ENCODE measurements at regions not wholly inside any gene's neighbourhood (a gene's known extent, or its start where the extent isn't known, plus 50 kb on each side); places are given as distances from the start of the nearest gene placed in this dataset.

- TF ChIP-seq ZNF274 (IDR thresholded peaks at IDR 0.05; ENCODE audit: low read depth, low read length) = no peak
- no peak overlapping the region for H3K4me3 ChIP-seq (ENCODE audit: low read length)
Observed at GRCh38 chr2:62447411-62447810, 58.6 kb downstream of the TMEM17 start.

GRCh38 chr2:62446491-62446890 lies 59.5 kb downstream of the TMEM17 start:
- no peak for TF ChIP-seq ZNF274 (IDR thresholded peaks at IDR 0.05; ENCODE audit: low read depth, low read length)

DNA sequence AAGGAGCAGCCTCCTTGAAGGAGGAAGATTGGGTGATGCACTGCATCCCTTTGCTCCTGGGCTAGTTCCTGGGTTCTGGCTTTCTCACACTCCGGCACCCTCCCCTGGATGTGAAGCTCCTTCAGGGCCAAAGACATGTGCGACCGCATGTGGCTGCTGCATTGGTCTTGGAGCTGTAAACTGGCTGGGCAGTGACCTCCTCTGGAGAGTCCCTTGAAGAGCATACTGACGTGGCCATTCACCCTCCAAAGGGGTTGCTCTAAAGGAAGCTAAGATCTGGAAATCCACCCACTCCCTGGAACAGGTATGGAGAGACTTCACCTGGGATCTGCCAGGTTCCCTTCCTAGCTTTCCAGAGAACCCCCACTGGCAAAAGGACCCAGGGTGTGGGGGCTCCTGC lies 62.1 kb downstream of the TMEM17 start:
- TF ChIP-seq ZNF274 (IDR thresholded peaks at IDR 0.05; ENCODE audit: low read depth, low read length) = no peak
- no peak overlapping the region for H3K4me3 ChIP-seq (ENCODE audit: low read length)

More at GRCh38 chr2:62446491-62446890, 59.5 kb downstream of the TMEM17 start:
- no peak overlapping the region for H3K4me3 ChIP-seq (ENCODE audit: low read length)

DNA sequence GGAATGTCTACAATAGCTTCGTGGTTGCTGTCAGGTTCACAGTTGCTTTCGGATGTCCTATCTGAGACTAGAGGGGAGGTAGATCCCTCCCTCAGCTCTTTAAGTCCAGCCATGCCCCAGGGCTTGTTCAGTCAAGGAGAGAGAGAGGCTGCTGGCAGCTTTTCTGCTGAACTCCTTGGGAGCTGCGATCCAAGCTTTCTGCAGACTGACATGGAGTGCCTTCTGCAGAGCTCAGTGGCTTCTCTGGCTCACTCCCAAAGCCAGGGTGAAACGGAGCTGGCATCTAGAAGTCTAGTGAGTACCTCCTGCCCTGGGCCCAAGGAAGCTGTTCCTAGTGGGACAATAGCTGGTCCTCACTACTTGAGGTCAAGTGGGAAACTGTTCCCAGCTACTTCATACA lies 62.5 kb downstream of the TMEM17 start:
- H3K4me3 ChIP-seq (ENCODE audit: low read length) = no peak overlapping the region
- TF ChIP-seq ZNF274 (IDR thresholded peaks at IDR 0.05; ENCODE audit: low read depth, low read length) = no peak

- H3K4me3 ChIP-seq (ENCODE audit: low read length) = no peak overlapping the region
- no peak for TF ChIP-seq ZNF274 (IDR thresholded peaks at IDR 0.05; ENCODE audit: low read depth, low read length)
Observed at GRCh38 chr2:62441824-62442223, 64.2 kb downstream of the TMEM17 start.

DNA sequence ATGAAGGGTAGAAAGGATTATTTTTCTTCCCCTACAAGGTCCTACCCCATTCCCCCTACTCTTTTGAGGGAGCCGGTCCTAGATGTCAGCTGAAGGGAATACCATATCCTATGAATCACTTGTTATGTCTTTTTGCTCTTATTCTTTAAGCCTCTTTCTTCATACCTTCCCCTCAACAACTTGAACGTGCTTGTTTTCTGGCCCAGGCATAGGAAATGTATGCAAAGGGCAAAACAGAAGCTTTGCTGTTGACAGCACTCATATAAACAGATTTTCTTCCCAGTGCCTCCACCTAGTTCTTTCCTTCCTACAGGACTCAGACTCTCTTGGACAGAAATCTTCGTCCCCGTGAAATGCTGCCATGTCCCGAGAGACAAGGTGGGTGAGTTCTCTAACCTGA lies 64.6 kb downstream of the TMEM17 start:
- H3K4me3 ChIP-seq (ENCODE audit: low read length) = no peak overlapping the region
- no peak for TF ChIP-seq ZNF274 (IDR thresholded peaks at IDR 0.05; ENCODE audit: low read depth, low read length)

DNA sequence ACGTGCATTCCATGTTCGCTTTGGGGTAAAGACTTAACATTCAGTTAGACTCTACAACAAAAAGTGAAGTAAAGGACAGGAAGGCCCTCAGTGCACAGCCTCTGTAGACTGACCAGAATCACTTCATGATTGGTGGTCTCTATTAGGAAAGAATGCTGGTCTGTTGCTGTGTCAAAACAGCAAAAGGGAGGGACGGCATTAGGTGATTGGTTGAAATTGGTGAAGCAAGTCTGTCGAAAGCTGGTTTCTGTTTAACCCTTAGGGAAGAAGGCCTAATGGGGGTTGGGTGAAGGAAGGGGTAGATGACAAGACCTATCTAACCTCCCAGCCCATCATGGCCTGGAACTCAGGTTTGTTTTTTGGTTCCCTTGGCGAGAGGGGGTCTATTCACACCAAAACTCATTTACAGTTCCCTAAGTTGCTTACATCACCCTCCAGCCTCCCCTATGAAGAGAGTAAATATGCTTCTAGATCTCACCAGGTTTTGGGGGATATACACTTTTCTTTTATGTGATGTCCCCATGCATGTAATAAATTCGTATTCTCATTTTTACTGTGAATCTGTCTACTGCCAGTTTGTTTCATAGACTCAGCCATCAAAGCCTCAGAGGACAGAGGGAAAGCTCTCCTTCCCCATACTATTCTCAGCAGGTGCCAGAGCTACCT lies 65.6 kb downstream of the TMEM17 start:
- H3K4me3 ChIP-seq (ENCODE audit: low read length) = no peak overlapping the region
- TF ChIP-seq ZNF274 (IDR thresholded peaks at IDR 0.05; ENCODE audit: low read depth, low read length) = no peak

DNA sequence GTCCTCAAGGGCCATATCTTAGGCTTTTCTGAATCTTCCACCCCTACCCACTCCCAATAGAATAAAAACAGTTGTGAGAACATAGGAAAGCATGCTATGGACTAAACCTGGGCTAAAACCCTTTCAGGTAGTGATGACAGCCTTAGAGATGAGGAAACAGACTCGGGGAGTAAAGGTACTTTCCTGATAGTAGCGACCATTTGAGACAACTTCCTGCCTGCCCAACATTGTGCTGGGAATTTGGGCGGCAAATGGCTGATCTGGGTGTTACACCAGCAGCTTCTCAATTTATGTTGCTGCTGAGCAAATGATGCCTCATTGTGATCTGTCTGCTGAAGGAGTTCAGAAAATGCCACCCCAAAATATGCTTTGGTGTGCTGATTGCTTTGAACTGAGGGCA lies 66.6 kb downstream of the TMEM17 start:
- H3K4me3 ChIP-seq (ENCODE audit: low read length) = no peak overlapping the region
- TF ChIP-seq ZNF274 (IDR thresholded peaks at IDR 0.05; ENCODE audit: low read depth, low read length) = no peak

GRCh38 chr2:62437785-62438184 lies 68.2 kb downstream of the TMEM17 start:
- TF ChIP-seq ZNF274 (IDR thresholded peaks at IDR 0.05; ENCODE audit: low read depth, low read length) = no peak
- no peak overlapping the region for H3K4me3 ChIP-seq (ENCODE audit: low read length)

DNA sequence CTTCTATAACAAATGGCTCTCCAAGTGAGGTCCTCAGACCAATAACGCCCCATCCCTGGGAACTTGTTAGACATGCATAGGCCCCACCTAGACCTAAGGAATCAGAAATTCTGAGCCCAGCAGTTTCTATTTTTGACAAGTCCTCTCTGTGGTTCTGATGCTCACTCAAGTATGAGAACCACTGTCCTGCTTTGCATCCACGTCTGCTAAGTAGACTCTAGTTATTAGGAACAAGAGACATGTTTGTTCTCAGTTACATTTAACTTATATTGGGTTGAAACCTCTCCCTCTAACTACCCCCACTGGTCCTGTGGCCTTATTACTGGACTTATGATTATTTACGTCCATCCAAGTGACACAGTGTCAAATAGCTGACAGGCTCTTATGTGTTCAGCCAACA lies 70.3 kb downstream of the TMEM17 start:
- no peak for TF ChIP-seq ZNF274 (IDR thresholded peaks at IDR 0.05; ENCODE audit: low read depth, low read length)
- no peak overlapping the region for H3K4me3 ChIP-seq (ENCODE audit: low read length)

DNA sequence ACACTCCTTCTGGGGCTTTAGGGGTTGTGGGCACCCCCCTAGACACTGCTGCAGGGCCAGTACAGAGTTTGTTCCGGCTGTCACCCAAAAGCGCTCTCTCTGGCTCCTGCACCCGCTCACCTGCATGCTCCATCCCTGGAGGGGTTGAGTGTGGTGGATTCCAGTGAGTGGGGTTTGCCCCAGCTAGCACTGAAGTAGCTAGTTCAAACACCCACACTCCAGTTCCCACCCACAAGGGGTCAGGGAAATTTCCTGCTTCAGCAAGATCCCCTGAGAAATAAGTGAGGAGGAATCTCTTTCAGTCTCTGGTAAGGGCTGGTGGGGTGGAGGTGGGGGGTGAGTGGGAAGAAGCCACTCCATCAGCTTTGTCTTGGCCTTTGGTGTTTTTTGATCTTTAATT lies 73.6 kb downstream of the TMEM17 start:
- no peak for TF ChIP-seq ZNF274 (IDR thresholded peaks at IDR 0.05; ENCODE audit: low read depth, low read length)
- H3K4me3 ChIP-seq (ENCODE audit: low read length) = no peak overlapping the region

DNA sequence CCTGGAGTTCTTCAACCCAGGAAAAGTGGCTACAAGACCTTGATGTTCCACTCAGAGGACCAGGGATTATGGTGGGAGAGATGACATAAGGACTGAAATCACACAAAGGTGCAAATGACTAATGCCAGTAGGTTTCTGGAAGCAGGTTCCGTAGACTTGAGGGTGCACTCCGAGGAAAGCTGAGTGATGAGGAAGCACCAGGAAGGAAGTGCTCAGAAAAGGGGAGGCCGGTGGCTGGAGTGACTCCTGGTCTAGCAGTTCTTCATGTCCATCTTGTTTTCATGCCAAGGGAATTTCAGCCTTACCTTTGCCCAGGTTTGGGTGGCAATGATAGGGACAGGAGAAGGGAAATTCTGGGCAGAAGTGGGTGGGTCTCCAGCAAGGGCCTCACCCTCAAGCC lies 74.5 kb downstream of the TMEM17 start:
- no peak overlapping the region for H3K4me3 ChIP-seq (ENCODE audit: low read length)

GRCh38 chr2:62430146-62430545 lies 75.8 kb downstream of the TMEM17 start:
- H3K4me3 ChIP-seq (ENCODE audit: low read length) = no peak overlapping the region
- TF ChIP-seq ZNF274 (IDR thresholded peaks at IDR 0.05; ENCODE audit: low read depth, low read length) = no peak

More for the DNA sequence above, 74.5 kb downstream of the TMEM17 start:
- no peak for TF ChIP-seq ZNF274 (IDR thresholded peaks at IDR 0.05; ENCODE audit: low read depth, low read length)

GRCh38 chr2:62427146-62427545 lies 78.8 kb downstream of the TMEM17 start:
- no peak for TF ChIP-seq ZNF274 (IDR thresholded peaks at IDR 0.05; ENCODE audit: low read depth, low read length)
- H3K4me3 ChIP-seq (ENCODE audit: low read length) = no peak overlapping the region

- no peak overlapping the region for H3K4me3 ChIP-seq (ENCODE audit: low read length)
- no peak for TF ChIP-seq ZNF274 (IDR thresholded peaks at IDR 0.05; ENCODE audit: low read depth, low read length)
Observed at GRCh38 chr2:62426154-62426912, 79.7 kb downstream of the TMEM17 start.

All from GM08714 (cell line).